GM12873 (cell line): ENCODE measurements at regions not wholly inside any gene's neighbourhood (a gene's known extent, or its start where the extent isn't known, plus 50 kb on each side); places are given as distances from the start of the nearest gene placed in this dataset.

Source experiments
- TF ChIP-seq, protein P1 (sequence below): IDR thresholded peaks from 2 replicates; pipeline ENCODE4 v1.5.1; 2012; ENCODE audit warnings: low read depth, mild to moderate bottlenecking, moderate library complexity, low read length, control low read depth; ENCODE audit not compliant: insufficient read depth; ENCODE audit errors: missing control alignments

- TF ChIP-seq, protein P1, sequence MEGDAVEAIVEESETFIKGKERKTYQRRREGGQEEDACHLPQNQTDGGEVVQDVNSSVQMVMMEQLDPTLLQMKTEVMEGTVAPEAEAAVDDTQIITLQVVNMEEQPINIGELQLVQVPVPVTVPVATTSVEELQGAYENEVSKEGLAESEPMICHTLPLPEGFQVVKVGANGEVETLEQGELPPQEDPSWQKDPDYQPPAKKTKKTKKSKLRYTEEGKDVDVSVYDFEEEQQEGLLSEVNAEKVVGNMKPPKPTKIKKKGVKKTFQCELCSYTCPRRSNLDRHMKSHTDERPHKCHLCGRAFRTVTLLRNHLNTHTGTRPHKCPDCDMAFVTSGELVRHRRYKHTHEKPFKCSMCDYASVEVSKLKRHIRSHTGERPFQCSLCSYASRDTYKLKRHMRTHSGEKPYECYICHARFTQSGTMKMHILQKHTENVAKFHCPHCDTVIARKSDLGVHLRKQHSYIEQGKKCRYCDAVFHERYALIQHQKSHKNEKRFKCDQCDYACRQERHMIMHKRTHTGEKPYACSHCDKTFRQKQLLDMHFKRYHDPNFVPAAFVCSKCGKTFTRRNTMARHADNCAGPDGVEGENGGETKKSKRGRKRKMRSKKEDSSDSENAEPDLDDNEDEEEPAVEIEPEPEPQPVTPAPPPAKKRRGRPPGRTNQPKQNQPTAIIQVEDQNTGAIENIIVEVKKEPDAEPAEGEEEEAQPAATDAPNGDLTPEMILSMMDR: no peak
These were observed 117.8 kb upstream of the RSPO3 start for GRCh38 chr6:127000631-127001030.

GRCh38 chr6:127013865-127014264 is 104.6 kb upstream of the RSPO3 start:
- TF ChIP-seq, protein P1: no peak

- TF ChIP-seq, protein P1: no peak
These were observed 102.6 kb upstream of the RSPO3 start for GRCh38 chr6:127015858-127016257.

DNA sequence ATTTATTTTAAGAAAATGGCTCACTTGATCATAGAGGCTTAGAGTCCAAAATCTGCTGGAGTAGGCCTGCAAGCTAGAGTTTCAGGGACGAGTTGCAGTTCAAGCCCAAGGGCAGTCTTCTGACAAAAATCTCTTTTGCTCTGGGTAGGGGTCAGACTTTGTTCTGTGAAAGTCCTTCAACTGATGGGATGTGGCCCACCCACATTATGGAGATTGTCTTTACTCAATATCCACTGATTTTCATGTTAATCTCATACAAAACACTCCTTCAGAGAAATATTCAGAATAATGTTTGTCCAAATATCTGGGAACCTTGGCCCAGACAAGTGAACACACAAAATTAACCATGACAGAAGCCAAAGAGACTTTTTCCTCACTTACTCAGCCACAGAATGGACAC is 98.6 kb upstream of the RSPO3 start:
- TF ChIP-seq, protein P1: no peak

DNA sequence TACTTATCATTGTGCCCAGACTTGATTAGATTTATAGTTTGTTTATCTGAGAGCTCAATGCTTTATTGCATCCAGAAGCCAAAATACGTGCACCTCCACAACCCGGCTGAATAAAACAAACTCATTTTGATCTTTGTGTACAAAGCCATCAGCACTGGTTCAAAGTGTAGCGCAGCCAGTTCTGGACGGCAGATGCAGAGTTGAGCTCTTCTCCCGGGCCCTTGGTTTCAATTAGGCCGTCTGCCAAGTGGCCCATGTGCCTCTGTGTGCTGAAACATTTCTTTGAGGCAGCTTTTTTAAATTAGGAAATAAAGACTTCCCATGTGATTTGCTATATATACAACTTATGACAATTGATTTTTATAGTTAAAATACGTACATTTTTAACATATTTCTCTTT is 96.2 kb upstream of the RSPO3 start:
- TF ChIP-seq, protein P1: no peak

GRCh38 chr6:127023001-127023778 is 95.3 kb upstream of the RSPO3 start:
- TF ChIP-seq, protein P1: no peak

DNA sequence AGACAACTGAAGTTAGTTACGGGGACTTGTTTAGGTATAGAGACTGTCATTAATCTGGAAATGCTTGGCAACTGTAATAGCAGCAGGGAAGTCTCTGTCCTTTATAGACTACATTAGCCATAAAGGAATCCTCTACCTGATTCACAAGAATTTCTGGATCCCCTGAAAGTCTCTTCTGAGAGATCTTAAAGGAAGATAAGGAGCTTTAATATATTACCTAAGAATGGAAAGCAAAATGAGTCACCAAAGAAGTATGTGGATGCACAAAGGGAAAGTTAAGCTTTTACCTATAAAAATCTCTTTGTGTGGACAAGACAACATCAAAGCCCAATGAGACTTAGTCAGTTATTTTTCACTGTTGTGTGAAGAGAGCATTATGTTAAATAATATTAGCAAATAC is 92.2 kb upstream of the RSPO3 start:
- TF ChIP-seq, protein P1: no peak

DNA sequence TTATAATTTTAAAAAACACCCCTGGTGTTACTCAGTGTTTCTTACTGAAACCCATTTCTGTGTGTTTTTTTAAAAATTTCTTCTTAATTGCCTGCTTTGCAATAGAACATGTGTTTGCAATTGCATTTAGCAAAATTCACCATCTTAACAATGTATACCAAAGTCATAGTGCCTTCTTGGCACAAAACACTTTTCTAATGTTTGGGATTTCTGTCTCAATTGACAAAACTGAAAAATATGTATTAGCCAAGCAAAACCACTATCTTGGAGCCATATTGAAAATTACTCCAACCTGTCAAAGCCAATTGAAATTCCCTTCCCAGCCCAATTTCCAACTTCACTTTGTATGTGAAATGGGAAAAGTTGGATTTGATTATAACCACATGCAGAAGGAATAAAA is 88.4 kb upstream of the RSPO3 start:
- TF ChIP-seq, protein P1: no peak
